ENCODE measurements at regions not wholly inside any gene's neighbourhood (a gene's known extent, or its start where the extent isn't known, plus 50 kb on each side); places are given as distances from the start of the nearest gene placed in this dataset.

DNA sequence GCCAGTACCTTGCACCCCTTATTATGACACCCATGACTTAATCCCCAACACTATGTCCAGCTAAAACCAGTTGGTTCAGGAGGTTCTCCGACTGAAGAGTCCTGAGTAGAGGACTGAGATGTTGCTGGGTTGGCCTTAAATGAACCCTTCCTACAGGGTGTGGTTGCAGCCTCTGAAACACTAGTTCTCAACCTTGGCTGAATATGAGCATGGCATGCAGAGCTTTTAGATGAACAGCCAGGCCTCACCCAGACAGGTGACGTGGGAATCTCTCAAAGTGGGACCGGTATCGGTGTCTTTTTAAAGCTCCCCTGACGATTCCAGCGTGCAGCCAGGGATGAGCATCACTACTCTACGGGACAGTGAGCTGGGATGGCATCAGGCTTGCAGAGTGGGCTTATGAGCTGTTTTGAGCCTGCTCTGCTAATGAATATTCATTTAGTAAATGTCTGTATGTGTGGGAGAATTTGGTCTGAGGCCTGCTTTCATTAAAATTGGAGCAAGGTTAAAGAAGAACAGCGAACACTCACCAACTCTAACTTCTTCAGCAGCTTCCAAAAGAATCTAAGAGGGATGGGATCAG is 79.7 kb upstream of the PRICKLE2 start:
- H3K4me3 ChIP-seq = no peak overlapping the region
- H3K4me1 ChIP-seq = no peaks in the 10 kb centered on the region
- H3K9me3 ChIP-seq = no peaks in the 10 kb centered on the region
- no peaks in the 10 kb centered on the region for H3K36me3 ChIP-seq
- H3K27me3 ChIP-seq = no peaks in the 10 kb centered on the region
- no peak for TF ChIP-seq POLR2A (IDR thresholded peaks at IDR 0.05)
- no peak for TF ChIP-seq POLR2AphosphoS5 (IDR thresholded peaks at IDR 0.05)
- TF ChIP-seq CTCF (IDR thresholded peaks at IDR 0.05) = no peak
- no peak for TF ChIP-seq EP300 (IDR thresholded peaks at IDR 0.05)
- WGBS = 75% methylated on average over 8 of the region's 8 CpGs
- DNase-seq (ENCODE audit: low spot score in 2 of 2) = no peak
- H3K27ac ChIP-seq = no peak overlapping the region

DNA sequence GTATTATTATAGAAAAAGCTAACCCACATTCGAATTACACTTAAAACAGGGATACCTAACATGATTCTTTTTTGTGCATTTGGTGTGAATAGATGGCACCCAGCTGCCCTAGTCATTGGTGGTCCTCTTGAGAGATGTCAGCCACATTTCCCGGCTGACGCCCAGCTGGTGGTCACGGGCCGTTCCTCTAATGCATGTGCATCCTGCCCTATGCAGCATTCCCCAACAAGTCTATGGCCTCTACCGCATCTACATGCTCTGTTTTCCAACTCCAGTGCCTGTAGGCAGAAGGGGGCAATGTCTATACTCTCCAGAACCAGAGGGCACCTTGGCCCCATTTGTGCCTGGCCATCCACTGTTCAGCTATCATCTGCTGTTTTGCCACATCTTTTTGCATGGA is 78.6 kb upstream of the PRICKLE2 start:
- WGBS = 94% methylated on average over 6 of the region's 6 CpGs
- H3K27ac ChIP-seq = no peak overlapping the region
- H3K36me3 ChIP-seq = no peaks in the 10 kb centered on the region
- no peak for DNase-seq (ENCODE audit: low spot score in 2 of 2)
- no peak overlapping the region for H3K4me3 ChIP-seq
- no peaks in the 10 kb centered on the region for H3K9me3 ChIP-seq
- no peaks in the 10 kb centered on the region for H3K4me1 ChIP-seq
- TF ChIP-seq CTCF (IDR thresholded peaks at IDR 0.05) = no peak
- no peak for TF ChIP-seq EP300 (IDR thresholded peaks at IDR 0.05)
- no peak for TF ChIP-seq POLR2A (IDR thresholded peaks at IDR 0.05)
- no peak for TF ChIP-seq POLR2AphosphoS5 (IDR thresholded peaks at IDR 0.05)
- no peaks in the 10 kb centered on the region for H3K27me3 ChIP-seq

GRCh38 chr3:64303401-64303800 is 78.1 kb upstream of the PRICKLE2 start:
- no peak overlapping the region for H3K4me3 ChIP-seq
- 88% methylated on average over 6 of the region's 6 CpGs for WGBS
- H3K27me3 ChIP-seq = no peaks in the 10 kb centered on the region
- DNase-seq (ENCODE audit: low spot score in 2 of 2) = no peak
- TF ChIP-seq POLR2AphosphoS5 (IDR thresholded peaks at IDR 0.05) (no peak), POLR2A (IDR thresholded peaks at IDR 0.05) (no peak), EP300 (IDR thresholded peaks at IDR 0.05) (no peak), CTCF (IDR thresholded peaks at IDR 0.05) (no peak)
- H3K27ac ChIP-seq = no peak overlapping the region
- H3K9me3 ChIP-seq = no peaks in the 10 kb centered on the region
- H3K36me3 ChIP-seq = no peaks in the 10 kb centered on the region
- H3K4me1 ChIP-seq = no peaks in the 10 kb centered on the region

DNA sequence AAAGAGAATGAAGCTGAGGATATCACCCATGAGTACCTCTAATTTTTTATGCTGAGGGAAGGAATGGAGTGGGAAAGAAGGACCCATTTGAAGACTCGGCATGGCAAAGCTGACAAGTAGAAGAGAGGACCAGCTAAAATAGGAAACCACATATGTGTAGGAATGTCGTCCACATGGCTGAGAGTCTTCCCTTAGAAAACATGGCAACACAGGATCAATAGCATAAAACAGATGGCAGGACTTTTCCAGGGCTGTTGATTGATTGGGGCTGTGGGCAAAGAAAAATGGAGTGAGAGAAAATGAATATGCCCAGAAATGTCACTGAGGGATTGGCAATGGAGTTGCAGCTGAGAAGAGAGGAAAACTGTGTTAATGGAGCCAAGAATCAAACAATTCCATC is 76.2 kb upstream of the PRICKLE2 start:
- H3K27me3 ChIP-seq = no peaks in the 10 kb centered on the region
- no peak overlapping the region for H3K4me3 ChIP-seq
- no peaks in the 10 kb centered on the region for H3K36me3 ChIP-seq
- H3K27ac ChIP-seq = no peak overlapping the region
- no peak for DNase-seq (ENCODE audit: low spot score in 2 of 2)
- WGBS = 80% methylated on average over 2 of the region's 2 CpGs
- TF ChIP-seq POLR2A (IDR thresholded peaks at IDR 0.05) (no peak), CTCF (IDR thresholded peaks at IDR 0.05) (no peak), EP300 (IDR thresholded peaks at IDR 0.05) (no peak), POLR2AphosphoS5 (IDR thresholded peaks at IDR 0.05) (no peak)
- no peaks in the 10 kb centered on the region for H3K4me1 ChIP-seq
- H3K9me3 ChIP-seq = no peaks in the 10 kb centered on the region

DNA sequence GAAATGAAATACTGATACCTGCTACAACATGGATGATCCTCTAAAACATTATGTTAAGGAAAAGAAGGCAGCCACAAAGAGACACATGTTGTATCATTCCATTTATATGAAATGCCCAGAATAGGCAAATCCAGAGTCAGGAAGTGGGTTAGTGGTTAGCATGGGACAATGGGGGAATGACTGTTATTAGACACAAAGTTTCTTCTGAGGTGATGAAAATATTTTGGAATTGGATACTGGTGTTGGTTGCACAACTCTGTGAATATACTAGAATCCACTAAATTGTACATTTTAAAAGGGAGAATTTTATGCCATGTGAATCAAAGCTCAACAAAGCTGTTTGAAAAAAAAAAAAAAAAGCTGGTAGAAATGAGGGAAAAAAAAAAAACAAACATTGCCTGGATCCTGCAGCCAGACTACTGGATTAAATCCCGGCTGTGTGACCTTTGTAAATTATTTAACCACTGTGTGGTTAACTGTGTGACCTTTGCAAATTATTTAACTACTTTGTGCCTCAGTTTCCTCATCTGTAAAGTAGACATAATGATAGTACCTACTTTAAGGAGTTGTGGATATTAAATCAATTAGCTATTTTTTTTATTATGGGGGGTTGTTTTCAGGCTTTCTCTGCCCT is 75.6 kb upstream of the PRICKLE2 start:
- Histone ChIP-seq H3K27me3 (no peaks in the 10 kb centered on the region), H3K36me3 (no peaks in the 10 kb centered on the region), H3K27ac (no peak overlapping the region), H3K9me3 (no peaks in the 10 kb centered on the region), H3K4me3 (no peak overlapping the region), H3K4me1 (no peaks in the 10 kb centered on the region)
- 58% methylated on average over 1 of the region's 1 CpG for WGBS
- TF ChIP-seq POLR2AphosphoS5 (IDR thresholded peaks at IDR 0.05) (no peak), EP300 (IDR thresholded peaks at IDR 0.05) (no peak), CTCF (IDR thresholded peaks at IDR 0.05) (no peak), POLR2A (IDR thresholded peaks at IDR 0.05) (no peak)
- no peak for DNase-seq (ENCODE audit: low spot score in 2 of 2)
